CMK (cell line): ENCODE measurements at regions not wholly inside any gene's neighbourhood (a gene's known extent, or its start where the extent isn't known, plus 50 kb on each side); places are given as distances from the start of the nearest gene placed in this dataset.

ENCODE experiments used
- DNase-seq: peaks from one replicate; pipeline ENCODE4 v3.0.0-alpha.2; 2010; ENCODE audit warnings: low read depth

DNA sequence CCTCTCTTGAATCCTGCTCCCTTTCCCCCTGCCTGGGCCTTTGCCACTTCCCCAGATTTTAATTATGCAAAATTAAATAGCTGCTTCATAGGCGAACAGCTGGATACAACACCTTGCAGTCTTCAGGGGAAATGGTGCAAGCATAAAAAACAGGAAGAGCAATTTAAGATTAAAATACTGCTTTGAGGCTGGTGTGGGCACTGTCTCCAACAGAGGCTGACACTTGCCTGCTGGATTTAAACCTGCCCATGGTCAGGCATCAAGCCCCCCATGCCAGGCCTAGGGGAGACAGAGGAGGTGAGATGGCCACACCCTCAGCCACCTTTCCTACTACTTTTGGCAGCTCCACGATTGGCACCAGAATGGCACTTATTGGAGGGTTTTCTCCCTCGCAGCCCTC, 110.1 kb upstream of the DIO3 start:
- no peak for DNase-seq

DNA sequence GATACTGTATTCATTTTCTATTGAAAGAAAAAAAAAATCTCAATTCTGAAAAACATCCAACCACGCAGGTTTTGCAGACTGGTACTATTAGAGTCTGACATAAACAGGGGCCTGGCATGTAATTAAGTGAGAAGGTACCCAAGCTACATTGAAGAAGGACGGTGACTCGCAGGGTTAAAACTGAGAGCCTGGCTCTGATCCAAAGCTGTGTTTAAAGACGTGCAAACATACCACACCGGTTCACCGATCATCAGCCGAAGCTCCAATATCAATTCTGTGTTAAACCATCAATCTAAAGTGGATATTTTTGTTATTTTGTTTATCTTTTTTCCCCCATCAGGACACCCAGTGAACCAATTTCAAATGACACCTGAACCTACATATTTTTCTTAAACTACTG, 108.1 kb upstream of the DIO3 start:
- DNase-seq: no peak

DNA sequence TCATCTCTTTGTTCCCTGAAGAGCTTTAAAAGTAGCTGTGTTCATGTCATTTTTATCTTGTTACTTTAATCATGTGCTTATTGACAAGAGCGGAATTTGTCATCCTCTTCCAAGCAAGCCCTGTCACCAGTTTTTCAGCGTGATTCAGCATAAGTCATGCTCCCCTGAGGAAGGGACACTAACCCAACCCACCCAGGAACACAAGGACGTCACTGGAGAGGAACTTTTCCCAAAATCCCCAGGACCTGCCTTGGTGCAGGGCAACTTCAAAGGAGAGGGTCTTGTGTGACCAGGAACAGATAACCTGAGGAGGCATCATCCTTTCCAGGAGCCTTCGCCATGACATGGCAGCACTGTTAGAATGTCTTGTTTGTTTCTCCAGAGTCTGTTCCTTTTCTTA, 107.1 kb upstream of the DIO3 start:
- DNase-seq: no peak

DNA sequence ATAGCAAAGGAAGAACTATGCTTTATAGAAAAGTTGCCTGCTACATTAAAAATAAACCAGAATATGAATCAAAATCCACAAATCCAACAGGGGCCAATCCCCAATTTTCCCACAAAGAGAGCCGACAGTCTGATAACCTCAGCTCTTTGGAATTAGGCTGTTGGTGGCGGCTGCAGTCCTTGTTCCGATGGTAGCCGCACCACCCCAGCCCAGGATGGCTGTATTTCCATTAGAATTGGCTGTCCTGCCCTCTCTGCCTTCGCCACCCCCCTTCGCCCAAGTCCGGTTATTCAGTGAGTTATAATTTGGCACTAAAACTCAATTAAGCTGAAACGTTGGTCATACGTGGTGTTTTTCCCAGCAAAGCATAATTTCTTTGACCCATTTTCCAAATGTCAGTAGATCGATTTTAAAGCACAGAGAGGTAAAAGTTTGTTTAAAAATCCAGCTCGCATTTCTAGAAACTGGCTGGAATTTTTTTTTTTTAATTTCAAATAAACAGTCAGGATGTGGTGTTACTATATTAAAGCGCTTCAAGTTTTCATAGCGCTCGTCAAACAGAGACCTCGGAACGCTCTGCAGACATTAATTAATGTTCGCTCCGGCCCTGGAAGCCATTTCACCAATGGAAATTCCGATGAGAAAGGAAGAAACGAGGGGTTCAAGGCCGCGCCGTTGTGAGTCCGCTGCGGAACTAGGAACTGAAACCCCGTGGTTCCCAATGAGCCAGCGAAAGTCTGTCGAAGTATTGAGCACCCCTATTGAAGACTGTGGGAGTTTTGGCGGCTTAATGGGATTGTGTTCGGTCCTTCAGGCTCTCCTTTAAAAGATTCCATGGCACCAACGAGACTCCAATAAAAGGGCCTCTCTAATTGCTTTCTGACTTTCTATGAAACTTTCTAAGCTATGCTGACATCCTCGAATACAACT, 104.8 kb upstream of the DIO3 start:
- DNase-seq: no peak

DNA sequence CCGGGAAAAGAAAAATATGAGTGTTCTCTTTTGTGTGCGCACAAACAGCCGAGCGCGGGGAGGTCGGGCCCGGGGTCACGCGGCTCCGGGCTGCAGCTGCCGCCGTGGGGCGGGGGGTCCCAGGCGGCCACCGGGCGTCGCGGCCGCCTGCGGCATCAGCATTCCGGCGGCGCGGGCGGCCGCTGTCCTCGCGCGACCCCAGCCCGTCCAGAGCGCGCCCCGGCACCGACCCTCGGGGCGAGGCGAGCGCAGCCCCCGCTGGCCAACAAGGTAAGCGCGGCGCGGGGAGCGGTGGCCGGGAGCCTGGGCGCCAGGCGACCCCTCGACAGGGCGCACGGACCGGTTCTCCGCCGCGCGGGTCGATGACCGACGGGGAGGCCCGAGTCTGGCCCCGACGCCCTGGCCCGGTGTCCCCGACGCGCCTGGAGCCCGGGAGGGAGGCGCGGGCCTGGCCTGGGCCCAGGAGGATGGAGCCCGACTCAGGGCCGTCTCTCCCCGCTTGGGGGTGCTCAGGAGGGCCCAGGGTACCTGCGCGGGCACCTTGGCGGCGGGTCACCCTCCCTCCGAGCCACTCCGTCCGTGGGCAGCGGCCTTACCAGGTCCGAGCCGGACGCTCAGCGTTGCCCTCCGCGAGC, 103.9 kb upstream of the DIO3 start:
- no peak for DNase-seq

DNA sequence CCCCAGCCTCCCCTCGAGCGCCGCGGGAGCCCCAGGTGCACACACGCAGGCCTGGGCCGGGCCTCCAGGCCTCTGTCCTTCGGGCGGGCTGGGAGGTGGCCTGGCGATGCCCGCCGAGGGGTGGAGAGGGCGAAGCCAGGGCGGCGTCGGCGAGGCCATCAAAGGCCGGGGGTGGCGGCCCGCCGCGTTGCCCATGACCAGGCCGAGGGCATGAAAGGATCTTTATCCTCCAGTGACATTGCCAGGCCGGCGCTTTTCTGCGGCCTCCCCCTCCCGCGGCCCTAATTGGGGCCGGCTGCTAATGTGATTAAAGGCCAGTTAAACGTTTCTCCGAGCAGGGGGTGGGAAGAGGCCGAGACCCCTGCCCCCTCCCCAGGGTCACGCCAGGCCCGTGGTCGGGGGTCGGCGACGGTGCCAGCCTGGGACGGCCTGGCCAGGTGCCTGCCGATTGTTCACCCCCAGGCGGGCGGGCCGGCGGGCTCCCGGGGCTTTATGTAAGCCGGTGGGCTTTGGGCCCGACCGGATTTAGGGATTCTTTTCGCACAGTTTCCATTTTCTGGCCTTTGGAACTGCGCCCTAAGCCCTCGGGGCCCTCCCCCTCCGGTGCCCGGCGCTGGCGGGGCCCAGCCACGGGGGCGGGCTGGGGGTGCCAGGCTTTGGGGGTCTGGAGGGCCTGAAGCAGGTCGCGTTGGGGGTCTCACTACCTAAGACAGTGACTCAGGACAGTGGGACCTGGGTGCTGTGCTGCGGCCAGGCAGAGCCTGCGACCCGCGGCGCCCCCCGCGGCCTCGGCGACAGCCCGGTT, 103.2 kb upstream of the DIO3 start:
- DNase-seq: no peak

DNA sequence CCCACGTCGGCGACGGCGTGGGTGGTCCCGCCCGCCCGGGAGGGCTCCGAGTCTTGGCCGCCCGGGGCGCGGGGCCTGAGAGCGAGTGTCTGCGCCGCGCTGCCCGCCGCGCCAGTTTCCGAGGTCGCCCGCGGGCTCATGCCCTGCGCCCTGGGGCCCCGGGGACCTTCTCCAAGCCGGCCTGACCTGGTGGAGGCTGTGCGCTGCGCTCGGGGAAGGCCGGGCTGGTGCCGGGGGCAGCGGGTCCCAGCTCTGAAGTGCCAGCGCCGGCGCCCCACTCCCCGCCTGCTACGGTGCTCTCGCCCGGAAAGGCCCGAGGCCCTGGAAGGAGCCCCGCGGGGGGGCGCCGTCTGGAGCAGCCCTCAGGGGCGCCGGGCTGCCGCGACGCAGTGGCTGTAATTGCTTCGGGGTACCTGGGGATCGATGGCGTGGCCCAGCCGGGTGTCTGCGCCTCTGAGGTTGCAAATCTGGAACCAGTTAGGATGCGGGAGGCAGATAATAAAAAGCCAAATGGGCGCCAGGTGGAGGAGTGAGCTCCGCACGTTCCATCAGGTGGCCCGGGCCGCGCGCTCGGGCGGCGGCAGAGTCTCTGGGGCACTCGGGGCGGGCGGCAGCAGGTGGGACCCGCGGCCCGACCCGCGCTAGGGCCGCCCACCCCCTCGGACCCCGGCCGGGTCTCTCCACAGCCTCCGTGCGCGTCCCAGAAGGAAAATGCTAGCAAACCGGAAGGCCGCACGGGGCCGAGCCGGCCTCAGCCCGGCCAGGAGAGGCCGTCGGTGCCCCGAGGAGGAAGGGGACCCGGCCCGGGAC, 102.3 kb upstream of the DIO3 start:
- no peak for DNase-seq

DNA sequence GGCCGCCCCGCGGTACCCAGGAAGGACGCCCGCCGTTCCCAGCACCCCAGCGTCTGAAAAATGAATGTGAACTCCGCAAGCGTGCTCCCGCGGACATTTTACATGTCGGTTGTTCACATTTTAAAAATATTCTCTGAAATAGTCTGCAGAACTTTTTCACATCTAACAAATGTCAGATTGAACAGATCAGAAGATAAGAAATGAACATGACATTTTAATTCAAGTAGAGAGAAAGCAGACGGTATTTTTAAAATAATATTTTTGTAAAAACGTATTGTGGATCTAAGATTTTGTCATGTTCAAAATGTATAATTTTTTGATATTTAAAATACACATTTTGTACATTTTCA, 101.8 kb upstream of the DIO3 start:
- DNase-seq: no peak

DNA sequence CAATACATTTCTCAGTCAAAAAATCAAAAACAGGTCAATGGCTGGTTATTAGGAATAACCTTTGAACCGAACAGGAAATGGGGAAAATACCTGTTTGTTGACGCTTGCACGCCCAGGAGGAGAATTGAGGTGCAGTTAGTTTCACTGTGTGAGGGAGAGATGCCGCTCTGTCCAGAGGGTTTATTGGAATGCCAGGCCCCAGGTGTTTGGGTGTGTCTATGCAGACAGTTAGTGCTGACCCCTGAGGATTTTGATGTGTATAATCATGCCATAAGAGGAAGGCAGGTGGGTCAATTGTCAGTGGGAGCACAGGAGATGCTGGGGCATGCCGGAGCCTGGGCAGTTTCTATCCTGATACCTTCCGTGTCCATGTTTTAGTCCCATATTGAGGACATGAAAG, 100.8 kb upstream of the DIO3 start:
- no peak for DNase-seq

DNA sequence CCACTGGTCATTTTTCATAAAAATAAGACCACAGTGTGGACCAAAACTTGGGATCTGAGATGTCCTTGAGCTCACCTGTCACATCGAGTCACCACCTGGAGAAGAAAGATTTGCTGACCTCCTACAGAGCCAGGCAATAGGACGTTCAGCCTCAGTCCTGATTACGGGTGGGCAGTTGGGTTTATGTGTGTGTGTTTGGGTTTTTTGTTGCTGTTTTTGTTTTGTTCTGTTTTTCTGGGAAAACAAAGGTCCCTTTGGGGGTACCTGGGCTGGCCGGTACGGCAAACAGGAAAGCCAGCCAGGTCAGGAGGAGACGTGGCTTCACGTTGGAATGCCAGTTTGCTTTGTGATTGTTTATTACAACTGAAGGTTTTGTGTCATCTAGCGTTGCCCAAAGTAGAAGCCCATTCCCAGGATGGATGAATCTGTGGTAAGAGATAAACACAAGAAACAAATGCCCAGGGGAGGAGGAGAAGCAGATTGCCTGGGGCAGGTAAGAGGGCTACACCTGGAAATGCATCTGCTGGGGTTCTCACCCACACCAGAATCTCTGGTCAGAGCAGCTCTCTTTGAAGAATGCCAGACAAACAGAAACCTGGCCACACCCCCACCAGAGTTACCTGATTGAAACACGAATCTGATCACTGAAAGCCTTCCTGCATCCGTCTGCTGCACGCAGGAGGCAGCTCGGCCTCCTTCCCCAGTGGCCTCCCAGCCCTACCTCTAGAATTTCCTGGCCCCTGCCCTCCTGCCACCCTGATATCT, 100.1 kb upstream of the DIO3 start:
- DNase-seq: no peak

DNA sequence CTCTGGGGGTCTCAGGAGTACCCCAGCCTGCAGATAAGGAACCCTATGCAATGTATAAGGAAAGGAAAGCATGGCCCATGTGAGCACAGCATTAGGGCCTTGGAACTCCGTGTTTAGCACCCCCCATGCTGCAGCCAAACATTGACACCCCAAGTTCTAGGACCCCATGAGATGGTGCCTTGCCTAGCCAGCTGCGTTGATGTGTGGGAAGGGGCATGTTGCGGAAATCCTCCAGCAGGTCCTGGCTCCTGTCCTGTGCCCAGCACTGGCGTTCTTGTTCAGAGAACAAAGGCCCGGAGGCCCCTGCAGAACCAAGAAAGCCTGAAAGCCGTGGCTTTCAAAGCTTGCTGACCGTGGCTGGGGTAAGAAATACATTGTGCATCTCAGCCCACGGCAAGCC, 99.4 kb upstream of the DIO3 start:
- DNase-seq: no peak

DNA sequence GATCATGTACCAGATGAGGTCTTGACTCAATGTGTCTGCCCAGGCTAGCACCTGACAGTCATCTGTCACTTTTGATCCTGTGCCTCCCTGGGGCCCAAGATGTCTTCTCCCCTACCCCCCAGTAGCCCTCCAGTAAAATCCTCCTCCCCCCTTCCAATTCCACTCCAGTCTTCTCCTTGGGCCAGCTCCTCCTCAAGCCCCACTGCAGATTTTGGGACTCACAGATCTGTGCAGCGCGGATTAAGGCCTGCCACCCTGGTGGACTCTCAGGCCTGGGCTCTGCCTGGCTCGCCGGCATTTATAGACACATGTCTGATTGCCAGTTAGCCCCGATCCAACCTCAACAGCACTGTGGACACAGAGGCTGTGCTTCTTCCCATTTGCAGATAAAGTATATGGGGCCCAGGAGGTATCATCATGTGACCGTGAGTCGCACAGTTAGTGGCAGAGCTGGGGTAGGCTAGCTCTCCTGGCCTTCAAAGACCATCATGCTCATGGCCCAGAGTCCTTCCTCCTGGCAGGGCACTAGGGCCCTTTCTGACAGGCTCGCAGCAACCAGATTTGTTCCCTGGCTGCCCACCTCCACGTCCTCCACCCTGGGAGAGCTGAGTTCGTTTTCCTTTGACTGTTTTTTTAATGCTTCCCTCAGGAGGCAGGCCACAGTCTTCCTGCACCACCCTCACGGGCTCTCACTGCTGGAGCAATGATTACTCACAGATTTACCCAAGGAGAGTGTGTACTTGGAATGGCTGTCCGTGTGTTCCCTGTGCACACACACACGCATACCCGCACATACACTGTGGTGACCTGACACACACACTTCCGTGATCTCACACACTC, 98.3 kb upstream of the DIO3 start:
- DNase-seq: no peak

DNA sequence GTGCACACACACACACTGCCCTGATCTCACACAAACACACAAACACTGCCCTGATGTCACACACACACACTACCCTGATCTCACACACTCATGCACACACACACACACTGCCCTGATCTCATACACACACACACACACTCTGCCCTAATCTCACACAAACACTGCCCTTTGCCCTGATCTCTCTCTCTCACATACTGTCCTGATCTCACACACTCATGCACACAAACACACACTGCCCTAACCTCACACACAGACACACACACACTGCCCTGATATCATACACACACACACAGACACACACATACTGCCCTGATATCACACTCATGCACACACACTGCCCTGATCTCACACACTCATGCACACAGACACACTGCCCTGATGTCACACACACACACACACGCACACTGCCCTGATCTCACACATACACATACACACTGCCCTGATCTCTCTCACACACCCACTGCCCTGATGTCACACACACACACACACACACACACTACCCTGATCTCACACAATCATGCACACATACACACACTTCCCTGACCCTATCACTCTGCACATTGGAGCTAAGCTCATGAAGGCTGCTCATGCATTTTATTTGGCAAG, 97.6 kb upstream of the DIO3 start:
- DNase-seq: no peak

DNA sequence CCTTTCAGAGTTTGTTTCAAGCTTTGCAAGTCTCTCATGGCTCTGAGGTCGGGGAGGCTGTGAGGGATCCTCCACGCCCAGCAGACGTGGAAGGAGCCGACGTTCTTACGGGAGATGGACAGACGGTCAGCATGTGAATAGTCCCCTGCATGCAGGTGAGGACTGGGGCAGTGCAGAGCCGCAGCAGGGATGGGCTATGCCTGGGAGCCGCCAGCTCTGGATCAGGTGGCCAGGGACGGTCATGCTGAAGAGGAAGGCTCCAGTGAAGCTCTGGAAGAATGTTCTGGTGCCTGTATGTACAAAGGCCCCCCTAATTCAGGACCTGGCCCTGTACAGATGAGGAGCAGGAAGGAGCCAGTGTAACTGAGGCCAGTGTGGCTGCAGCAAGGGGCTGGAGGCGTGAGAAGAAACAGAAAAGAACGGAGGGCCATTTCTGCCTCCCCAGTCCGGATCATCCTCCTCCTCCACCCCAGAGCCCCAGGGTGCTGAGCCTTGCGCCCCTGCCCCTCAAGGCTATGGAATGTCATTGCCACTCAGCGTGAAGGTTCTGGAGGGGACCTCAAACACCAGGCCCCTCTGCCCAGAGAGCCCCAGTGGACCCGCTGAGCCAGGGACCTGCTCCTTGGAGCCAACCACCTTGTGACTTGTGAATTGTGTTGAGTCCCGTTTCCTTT, 96.8 kb upstream of the DIO3 start:
- no peak for DNase-seq

DNA sequence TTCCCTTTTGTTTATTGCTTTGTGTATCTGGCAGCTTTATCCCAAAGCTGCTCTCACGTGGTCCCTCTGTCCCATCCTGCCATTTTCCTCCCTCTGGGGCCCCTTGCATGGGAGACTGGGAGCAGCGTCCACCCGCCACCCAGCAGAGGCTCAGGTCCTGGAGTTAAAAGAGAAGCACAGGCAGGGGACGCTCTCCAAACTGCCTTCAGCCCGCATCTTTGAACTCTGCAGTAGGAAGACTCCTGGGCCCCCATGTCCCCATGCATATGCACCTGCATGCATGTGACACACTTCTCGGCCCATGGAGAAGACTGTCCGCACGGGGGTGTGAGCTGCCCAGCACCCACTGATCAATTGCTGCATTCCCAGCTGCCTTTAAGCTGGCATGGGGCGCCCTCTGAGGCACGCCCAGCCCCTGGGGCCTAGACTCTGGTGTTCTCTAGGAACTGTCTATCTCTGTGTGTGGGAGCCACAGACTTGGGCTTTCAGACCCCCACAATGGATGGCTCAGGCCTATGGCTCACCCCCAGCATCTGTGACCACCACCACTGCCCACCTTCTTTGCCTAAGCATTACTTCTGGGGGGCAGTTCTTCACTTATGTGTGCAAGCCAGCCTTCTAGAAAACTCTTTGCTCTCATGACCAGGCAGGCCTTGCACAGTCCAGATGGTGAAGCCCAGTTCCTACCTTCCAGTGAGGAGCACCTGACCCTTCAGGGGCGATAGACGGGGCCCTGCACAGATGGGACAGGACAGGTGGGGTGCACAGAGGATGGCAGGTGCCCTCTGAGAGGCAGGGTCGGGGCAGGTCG, 96.1 kb upstream of the DIO3 start:
- no peak for DNase-seq

DNA sequence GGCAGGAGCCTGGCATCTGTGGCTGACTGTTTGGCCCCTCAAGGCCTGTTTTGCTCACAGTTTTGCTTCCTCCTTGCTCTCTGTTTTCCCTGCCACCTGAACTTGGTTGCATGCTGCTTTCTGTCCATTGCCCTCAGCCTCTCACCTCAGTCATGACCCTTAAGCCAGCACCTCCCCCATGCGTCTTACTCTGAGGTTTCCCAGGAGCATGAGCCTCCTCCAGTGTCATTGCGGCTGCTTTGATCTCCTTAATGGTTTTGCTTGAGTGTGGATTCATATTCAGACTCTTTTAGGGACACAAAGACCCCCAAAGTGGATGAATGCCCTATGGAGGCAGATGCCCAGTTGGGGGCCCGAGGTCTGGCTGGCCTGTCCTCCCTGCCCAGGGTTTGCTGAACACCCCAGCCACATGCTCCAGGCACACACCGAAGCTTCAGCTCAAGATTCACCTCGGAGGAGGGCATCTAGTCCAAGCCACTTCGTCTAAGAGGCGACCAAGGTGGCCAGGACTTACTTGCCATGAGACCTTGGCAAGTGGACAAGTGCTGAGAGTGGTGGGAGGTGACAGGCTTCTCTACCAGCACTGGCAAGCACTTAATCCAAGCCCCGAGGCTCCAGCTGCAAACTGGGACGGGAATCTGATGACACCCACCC, 95.4 kb upstream of the DIO3 start:
- DNase-seq: no peak

DNA sequence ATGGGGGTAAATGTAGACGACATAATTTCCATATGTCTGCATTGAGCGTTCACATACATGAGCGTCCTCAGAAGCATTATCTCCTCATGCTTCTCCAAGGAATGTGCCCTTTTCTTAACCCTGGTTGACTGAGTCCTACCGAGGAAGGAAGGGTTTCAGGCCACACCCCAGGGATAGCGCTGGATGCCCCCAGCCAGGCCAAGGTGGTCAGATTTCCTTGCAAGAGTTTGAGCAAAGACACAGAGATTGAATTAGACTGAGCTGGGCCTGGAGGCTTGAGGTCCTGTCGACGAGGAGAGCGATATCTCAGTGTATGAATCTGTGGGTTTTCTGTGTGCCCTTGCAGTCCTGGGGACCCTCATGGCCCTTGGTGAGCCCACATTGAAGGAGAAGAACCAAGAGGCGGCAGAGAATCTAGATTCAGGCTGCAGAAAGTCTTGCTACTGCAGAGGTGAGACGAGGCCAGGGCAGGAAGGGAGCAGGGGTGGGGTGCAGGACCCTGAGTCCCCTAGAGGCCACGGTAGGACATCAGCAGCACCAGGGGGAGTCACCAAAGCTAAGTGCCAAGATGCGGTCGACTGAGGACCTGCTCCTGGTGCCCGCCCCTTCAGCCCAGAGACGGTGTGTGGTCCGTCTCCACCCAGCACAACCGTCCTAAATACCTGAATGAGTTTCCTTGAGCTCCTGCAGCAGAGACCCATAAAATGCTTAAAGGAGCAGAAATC, 94.7 kb upstream of the DIO3 start:
- DNase-seq: no peak
